ENCODE measurements at regions not wholly inside any gene's neighbourhood (a gene's known extent, or its start where the extent isn't known, plus 50 kb on each side); places are given as distances from the start of the nearest gene placed in this dataset.
"Not testable (repeated sequence)": the region's sequence is repeated elsewhere in the genome, so short reads cannot be mapped to it uniquely, and the experiment has no call there.

DNA sequence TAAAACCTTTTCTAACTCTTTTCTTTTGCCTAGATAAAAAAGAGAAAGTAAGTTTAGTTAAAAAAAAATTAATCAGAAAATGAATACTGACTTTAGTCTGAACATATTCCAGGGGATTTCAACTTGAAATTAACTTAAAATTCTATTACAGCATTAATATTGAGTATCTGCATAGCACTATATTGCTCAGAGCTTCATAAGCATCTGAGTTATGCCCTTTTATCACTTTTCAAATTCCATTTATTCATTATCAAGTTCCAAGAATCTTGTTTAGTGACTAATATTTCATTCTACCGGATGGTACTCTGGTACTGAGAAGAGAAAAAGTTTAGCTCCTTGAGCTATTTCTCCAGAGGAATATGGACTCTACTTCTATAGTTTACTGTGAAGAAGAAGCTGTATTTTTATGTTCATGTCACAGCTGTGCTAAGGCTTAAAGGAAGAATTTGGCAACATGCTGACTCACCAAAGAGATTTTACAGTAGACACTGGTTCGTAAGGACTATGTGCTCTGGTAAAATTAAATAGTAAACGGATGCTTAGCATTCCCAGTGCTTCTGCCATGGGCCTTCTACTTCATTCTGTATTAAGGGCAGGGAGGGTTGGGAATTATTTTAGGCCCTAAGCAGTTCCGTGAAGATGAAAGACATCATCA lies 285.2 kb upstream of the SEMA6A start:
- DNase-seq = no peak

DNA sequence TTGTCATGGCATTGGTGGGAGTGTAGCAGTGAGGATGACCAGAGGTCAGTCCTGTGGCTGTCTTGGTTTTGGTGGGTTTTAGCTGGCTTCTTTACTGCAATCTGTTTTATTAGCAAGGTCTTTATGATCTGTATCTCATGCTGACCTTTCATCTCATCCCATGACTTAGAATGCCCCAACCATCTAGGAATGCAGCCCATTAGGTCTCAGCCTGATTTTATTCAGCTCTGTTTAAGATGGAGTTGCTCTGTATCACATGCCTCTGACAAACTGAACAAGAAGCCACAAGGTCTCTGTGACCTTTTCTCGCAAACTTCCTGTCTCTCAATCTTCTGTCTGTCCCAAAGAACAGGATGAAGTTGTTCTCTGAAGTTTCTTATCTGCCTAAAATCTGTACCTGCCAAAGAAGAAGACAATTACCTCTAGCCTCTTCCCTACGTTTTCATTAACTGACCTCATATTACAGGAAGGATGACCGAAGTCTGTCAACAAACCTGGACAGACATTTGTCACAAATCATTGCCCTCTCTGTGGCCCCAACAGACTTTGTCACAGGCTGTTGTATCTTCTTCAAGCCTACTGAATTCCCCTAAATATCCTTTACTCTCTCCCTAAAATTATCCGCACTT lies 284.2 kb upstream of the SEMA6A start:
- DNase-seq = no peak

DNA sequence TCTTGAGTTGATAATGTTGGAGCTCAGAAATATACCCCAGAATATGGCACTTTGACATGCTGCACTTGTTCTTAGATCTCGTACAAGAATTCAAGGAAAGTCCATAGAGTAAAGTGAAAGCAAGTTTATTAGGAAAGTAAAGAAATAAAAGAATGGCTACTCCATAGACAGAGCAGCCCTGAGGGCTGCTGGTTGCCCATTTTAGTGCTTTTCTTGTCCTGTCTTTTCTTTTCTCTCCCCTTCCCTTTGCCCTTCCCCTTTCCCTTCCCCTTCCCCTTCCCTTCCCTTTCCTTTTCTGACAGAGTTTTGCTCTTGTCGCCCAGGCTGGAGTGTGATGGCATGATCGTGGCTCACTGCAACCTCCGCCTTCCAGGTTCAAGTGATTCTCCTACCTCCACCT lies 283.4 kb upstream of the SEMA6A start:
- DNase-seq = not testable (repeated sequence)

DNA sequence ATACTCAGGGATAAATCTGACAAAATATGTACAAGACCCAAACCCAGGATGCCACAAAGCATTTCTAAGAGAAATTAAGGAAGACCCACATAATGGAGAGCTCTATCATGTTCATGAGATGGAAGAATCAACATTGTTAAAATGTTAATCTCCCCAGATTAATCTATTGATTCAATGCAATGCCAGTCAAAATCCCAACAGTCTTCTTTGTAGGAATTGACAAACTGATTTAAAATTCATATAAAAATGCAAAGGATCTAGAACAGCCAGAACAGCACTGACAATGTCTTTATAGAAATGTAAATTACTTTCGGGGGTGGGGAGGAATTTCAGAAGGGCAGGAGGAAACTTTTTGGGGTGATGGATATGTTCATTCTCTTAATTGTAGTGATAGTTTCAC lies 281.6 kb upstream of the SEMA6A start:
- DNase-seq = no peak

DNA sequence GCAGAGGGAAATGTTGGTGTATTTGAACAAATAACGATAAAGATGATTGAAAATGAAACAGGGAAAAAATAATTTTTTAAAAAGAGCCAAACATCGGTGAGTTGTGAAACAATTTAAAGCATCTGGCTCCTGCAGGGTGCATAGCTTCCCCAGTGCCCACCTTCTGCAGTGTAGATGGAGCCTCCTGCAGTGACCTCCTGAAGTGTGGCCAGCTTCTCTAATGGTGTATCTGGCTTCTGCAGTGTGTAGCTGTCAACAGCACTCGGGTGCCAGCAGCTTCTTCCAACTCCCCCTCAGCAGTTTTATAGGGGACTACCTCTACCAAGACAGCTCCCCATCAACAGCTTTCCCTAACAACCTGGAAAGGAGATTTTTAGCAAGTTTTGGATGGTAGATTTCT lies 279.4 kb upstream of the SEMA6A start:
- DNase-seq = no peak

DNA sequence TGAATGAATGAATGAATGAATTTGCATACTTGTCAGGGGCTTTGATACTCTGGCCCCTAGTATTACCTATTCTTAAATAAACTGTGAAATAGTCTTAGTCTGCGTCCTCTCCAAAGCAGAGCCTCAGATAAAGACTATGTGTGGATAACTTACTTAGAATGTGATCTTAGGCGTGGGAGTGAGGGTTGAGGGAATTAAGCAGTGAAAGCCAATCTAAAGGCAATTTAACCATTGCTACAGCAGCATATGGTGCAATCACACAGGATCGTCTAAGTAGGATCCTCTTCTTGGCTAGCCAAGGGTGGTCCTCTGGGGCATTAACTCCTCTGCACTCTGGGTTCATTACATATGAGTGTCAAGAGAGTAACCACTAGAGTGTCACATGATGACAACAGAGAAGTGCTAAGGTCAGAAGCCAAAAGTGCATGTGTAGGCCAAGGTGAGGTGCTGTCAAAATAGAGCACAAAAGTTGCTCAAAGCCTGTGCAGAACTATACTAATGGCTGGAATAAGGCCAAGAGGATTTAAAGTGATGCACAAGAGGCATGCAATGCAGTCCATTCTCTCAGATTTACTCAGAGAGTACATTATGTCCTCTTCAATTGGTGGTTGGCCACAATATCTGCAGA lies 274.4 kb upstream of the SEMA6A start:
- no peak for DNase-seq

DNA sequence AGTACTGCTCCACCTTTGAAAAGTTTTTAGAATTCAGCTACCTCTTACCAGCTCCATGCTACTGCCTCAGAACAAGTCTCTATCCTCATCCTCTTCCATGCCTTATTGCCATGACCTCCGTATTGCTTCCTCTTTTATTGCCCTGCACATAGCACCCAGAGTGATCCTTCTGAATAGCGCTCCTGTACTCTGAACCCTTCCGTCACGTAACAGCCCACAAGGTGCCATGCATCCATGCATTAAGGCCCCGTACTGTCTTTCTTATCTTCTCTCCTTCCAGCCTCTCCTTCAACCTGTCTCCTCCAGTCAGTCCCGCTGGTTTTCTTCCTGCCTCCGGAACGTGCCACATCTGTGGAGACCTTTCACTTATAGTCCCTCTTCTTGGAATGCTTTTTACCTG lies 273.3 kb upstream of the SEMA6A start:
- no peak for DNase-seq

DNA sequence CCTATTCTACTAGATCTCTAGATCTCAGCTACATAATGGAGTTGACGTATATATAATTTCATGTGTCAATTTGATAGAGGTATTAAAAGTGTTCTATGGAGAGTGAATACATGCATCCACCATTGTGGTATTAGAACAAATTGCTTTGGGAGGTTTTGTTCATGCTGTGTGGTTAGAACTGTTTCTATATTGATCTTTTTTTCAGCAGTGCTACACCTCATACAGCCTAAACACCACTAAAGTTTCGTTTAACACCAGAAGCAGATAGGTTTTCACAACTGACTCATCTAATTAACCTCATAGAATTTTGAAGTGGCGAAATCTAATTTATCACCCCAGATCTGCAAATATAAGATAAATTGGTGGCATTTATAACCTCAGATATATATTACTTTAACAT lies 269.4 kb upstream of the SEMA6A start:
- DNase-seq = no peak

DNA sequence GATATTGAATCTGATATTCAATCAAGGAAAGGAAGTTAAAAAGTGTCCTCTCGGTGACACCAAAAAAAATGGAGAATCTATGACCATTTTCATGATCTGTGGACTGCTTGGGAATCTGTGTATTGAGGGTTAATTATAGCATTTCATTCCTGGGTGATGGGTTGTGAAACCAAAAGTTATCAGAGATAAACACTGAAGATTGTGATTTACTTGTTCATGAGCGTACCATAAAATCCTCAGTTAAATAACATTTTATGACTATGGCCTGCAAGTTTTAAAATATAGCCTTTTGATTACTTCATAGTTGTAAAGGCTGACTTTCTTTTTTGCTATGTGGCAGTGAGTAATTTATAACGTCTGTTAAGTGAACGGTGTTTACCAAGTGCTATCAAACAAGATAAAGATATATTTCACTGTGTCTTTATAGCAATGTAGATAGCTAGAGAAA lies 267.9 kb upstream of the SEMA6A start:
- no peak for DNase-seq

DNA sequence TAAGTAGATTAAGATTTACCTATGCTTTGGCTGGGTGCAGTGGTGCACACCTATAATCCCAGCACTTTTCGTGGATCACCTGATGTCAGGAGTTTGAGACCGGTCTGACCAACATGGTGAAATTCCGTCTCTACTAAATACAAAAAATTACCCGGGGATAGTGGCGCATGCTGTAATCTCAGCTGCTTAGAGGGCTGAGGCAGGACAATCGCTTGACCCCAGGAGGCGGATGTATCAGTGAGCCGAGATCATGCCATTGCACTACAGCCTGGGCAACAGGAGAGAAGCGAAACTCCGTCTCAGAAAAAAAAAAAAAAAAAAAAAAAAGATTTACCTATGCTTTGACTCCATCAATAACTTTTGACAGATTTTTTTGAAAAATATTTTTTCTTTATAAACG lies 267.1 kb upstream of the SEMA6A start:
- no peak for DNase-seq

DNA sequence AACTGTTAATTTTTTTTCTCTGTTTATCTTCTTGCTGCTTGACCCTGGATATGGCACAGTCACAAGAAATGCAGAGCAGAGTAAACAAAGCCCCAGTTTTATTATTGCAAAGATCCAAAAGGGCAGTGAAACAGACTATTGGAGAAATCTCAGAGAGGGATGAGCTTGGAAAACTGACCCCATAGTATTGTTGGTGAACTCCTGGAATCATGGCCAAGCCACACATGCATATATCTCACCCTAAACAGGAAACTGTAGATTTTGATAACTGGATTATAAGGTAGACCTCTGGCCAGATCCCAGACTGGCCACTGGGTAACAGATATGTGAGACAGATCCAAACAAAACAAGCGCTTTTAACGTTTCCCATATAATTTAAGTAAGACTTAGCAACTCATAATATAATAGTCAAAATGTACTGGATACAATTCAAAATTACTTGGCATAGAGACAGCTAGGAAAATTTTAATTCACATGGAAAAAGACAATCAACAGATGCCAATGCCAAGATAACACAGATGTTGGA lies 263.5 kb upstream of the SEMA6A start:
- DNase-seq = no peak

DNA sequence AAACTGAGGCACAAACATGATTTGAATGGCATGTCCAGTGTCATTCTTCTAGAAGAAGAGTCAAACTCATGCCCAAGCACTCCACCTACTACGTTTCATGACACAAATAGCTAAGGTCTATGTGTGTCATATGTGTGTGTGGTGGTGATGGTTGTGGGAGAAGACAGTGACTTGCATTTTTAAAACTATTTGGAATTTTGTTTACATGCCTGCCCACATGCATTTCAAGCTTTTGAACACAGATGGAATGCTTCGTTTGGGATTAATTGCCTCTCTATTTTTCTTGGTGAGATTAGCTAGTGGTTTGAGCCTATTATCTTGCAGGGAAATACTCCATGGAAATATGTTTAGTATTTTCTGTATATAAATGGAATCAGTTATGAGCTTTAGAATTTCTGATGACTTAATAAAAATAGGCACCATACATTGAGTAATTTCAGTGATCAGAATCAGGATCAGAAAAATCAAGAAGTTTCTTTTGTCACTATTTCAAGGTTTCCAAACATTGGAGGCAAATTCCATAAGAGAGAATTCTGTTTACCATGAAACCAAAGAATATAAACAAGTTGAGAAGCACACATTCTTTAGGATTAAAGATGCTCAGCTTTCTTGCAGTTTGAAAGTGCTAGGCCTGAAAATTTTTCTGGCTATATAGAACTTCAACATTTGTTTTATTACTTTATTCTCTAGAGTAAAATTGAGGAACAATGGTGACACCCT lies 260.3 kb upstream of the SEMA6A start:
- DNase-seq = no peak

DNA sequence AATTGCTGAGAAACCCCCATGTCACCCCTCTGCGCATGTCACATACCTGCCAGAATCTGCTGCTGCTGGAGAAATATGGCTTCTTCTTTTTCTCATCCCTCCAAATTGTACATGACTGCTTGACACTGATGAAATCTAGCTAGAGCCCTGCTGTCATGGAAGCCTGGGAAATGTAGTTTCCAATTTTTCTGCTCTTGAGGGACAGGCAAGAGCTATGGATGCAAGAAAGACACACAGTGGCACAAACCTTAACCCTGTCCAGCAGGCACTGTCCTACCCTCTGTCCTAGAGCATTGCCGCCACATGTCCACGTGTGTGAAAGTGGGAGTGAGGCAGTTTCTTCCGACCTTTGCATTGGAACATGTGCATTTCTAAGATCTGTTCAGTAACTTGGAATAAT lies 255.5 kb upstream of the SEMA6A start:
- no peak for DNase-seq

DNA sequence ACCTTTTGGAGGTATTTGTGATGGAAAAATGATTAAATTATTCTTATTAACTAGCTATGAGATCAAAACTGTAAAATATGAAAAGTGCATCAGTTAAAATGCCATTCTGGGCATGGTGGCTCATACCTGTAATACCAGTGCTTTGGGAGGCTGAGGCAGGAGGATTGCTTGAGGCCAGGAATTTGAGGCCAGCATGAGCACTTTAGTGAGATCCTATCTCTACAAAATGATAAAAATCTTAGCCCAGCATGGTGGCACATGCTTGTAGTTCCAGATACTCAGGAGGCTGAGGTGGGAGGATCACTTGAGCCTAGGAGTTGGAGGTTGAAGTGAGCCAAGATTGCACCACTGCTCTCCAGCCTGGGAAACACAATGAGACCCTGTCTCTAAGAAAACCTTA lies 252.5 kb upstream of the SEMA6A start:
- no peak for DNase-seq

DNA sequence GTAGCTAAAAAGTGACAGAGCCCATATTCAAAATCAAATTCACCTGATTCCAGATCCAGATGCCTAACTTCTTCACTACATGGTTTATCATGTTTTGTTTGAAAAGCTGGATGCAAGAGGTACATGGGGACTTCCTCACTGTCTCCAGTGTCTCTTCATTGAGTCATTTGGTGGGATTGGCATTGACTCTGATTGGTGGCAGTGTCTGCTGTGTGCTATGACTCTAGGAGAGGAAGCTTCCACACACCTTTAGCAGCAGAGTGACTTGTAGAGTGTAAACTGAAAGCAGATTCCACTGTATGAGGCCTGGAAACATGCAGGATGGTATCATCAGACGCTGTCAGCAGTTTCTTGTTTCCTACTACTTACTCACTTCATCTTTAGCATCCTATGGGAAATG lies 250.9 kb upstream of the SEMA6A start:
- DNase-seq = no peak

DNA sequence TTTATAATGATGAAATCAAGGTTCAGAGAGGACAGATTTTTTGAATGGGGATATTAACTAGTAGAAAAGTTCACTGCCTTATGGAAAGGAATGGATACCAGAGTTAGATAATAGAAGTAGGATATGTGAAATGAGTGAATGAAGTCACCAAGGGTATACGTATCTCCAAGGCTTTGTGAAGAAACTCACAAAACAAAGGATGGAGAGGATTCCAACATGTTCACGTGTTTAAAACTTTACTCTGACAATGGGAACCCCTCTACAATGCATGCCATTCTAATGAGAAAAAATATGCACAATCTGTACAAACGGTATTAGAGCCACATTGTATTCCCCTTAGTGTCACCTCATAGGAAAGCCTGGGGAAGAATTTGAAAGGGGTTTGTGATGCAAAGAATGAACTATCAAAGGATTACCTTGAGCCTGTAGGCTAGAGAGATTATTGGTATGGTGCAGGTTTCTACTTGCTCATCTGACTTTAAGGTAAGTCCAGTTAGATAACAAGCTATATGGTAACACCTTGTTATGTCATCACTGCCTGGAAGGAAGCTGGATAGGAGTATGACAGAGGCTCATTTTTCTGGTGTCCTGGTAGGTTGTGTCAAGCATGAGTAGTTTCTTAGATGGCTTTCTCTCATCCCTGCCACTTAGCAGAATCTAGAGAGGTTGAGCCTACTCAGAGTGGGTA lies 250.3 kb upstream of the SEMA6A start:
- DNase-seq = no peak

DNA sequence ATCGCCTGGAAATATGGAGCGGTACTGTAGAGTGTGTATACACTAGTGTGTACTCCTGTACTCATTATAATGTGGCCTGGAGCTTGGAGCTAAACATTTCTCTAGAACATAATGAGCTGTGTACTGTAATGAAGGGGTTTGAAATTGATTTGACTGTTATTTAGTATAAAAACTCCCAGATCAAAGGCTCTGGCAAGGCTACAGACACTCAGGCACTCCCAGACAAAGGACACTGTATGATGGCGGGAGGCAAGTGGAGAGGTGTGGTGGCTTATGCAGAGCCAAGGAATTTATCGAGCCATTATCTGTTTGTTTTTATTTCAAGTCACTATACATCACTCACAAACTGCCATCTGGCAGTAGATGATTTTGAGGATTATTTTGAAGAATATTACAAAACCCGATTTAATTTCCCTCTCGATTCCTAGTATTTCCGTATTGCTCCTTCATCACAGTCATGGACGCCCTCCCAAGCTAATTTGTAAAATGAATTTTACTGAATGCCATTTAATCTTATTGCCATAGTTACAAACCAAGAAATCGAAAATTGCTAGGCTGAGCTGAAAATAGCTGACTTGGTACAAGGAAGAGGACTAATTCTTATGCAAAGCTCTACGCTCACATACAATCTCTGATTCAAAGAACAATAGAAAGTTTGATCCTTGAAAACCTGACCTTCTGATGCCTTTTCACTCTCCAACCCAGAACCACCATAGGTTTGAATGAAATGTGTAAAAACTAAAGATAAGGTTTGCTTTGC lies 240.2 kb upstream of the SEMA6A start:
- DNase-seq = no peak

DNA sequence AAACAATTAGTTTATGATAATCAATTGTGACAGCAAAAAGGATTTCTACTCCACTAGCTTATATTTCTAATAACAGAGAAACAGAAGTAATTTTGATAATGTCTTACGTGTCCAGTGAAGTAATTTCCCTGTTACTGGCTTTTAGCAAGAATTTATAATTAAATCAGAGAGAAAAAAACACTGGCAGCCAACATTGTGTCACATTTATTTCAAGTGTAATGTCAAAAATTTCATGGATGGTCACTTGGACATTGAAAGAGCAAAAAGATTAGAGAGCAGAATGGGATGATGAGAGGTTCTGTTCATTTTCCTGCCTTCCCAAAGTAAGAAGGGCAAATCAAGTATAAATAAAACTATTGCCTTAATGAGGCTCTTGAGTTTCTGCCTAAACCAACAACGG lies 239.3 kb upstream of the SEMA6A start:
- no peak for DNase-seq

DNA sequence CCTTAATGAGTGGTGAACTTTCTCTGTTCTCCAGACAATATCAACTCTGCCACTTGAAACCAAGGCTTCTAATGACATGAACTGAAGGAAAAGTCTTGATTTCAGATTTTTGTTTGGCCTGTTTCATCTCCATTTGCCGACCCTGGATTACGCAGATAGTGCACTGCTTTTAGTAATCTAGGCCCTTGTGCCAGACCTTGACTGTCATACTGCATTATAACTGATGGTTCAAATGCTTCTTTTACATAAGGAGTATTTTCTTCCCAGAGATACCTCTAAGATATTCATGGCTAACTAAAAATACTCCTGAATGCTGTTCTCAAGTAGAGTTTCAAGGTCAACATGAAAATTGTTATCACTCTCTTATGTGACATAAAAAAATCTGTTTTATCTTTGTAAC lies 238.7 kb upstream of the SEMA6A start:
- DNase-seq = no peak

DNA sequence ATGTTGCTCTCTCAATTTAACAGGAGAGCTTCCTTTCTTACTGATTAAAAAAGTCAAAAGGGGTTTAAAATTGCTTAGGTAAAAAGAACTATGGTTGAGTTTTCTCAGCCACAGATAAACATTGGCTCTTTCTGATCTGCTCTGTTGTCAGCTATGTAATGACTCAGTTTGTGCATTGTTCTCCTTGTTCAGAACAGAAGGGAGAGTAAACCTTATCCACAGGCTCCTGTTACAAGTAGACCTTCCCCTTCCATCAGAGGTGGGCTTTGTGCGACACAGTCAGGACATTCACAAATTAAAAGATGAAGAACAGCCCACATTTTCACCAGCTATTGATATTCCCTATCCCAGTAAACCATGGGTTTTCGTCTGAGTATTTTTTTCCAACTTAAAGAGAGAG lies 236.3 kb upstream of the SEMA6A start:
- no peak for DNase-seq

DNA sequence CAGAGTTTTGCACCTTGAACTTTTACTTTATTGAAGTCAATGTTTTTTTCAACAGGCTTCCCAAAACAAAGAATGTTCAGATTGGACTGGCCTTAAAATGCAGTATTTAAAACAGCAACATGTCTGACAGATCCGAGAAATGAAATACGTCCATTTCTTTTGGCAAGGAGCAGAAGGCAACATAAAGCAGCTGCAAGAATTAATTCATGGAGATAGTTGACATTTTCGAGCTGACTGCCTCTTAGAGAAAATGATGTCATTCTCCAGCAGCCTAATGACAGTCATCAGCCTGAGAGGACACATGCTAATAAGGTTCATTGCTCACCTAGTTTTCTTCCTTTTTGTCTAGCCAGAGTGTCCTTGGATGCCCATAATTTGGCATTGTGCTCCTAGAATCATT lies 232.2 kb upstream of the SEMA6A start:
- no peak for DNase-seq

DNA sequence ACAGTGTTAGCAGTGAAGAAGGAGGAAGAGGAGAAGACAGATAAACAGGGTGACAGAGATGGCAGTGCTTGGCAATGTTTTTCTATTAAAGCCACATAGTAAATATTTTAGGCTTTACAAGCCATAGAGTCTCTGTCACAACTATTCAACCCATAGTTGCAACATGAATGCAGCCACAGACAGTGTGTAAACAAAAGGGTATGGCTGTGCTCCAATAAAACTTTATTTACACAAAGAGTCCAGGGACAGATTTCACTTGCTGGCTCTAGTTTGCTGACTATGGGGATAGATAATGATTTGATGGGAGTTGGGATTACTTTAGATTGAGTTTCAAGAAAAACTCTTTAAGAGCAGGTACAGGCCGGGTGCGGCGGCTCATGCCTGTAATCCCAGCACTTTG lies 224.8 kb upstream of the SEMA6A start:
- no peak for DNase-seq
